H9 (cell line): ENCODE measurements at regions not wholly inside any gene's neighbourhood (a gene's known extent, or its start where the extent isn't known, plus 50 kb on each side); places are given as distances from the start of the nearest gene placed in this dataset.

Experiments used
- DNase-seq: peaks from one replicate; pipeline ENCODE4 v3.0.0-alpha.2; 2017
- H2AFZ ChIP-seq: one replicate; pipeline ENCODE4 v1.6.1; 2013; ENCODE audit warnings: mild to moderate bottlenecking, low read length, control low read depth, moderate library complexity
- H2AK5ac ChIP-seq: 2 replicates; pipeline ENCODE4 v1.6.1; 2013; ENCODE audit warnings: low read length, control low read depth, mixed read lengths; ENCODE audit not compliant: insufficient read length
- H2BK120ac ChIP-seq: one replicate; pipeline ENCODE4 v1.6.1; 2013; ENCODE audit warnings: low read depth, mild to moderate bottlenecking, low read length, control low read depth, inconsistent platforms; ENCODE audit not compliant: poor library complexity, severe bottlenecking
- H2BK12ac ChIP-seq: 2 replicates; pipeline ENCODE4 v1.6.1; 2013; ENCODE audit warnings: low read length, control low read depth, mixed read lengths, low read depth; ENCODE audit not compliant: insufficient read length
- H2BK15ac ChIP-seq: 2 replicates; pipeline ENCODE4 v1.6.1; 2013; ENCODE audit warnings: low read depth, low read length, control low read depth
- H2BK20ac ChIP-seq: one replicate; pipeline ENCODE4 v1.6.1; 2013; ENCODE audit warnings: low read depth, mild to moderate bottlenecking, low read length, control low read depth, inconsistent platforms; ENCODE audit not compliant: poor library complexity, severe bottlenecking
- H2BK5ac ChIP-seq: 2 replicates; pipeline ENCODE4 v1.6.1; 2013; ENCODE audit warnings: low read length, control low read depth, mixed read lengths; ENCODE audit not compliant: insufficient read length
- H3K14ac ChIP-seq: 2 replicates; pipeline ENCODE4 v1.6.1; 2013; ENCODE audit warnings: low read length, control low read depth; ENCODE audit not compliant: insufficient read depth
- H3K18ac ChIP-seq: 2 replicates; pipeline ENCODE4 v1.6.1; 2013; ENCODE audit warnings: low read depth, mild to moderate bottlenecking, mixed read lengths, low read length, control low read depth; ENCODE audit not compliant: insufficient read length
- H3K23ac ChIP-seq: 2 replicates; pipeline ENCODE4 v1.6.1; 2013; ENCODE audit warnings: low read length, control low read depth, mixed read lengths, low read depth; ENCODE audit not compliant: insufficient read length
- H3K23me2 ChIP-seq: 2 replicates; pipeline ENCODE4 v1.6.1; 2013; ENCODE audit warnings: low read depth, mild to moderate bottlenecking, mixed read lengths, low read length, control low read depth; ENCODE audit not compliant: insufficient read length, poor library complexity, severe bottlenecking
- H3K27ac ChIP-seq: 2 replicates; pipeline ENCODE4 v1.5.1; 2013; ENCODE audit warnings: low read length, control low read depth, mixed read lengths, low read depth; ENCODE audit not compliant: insufficient read length
- H3K27me3 ChIP-seq: 2 replicates; pipeline ENCODE4 v1.6.1; 2013; ENCODE audit warnings: low read length, control low read depth, inconsistent platforms; ENCODE audit not compliant: insufficient read depth
- H3K4ac ChIP-seq: 2 replicates; pipeline ENCODE4 v1.6.1; 2013; ENCODE audit warnings: low read depth, mild to moderate bottlenecking, control low read depth, inconsistent platforms, low read length, moderate library complexity
- H3K4me1 ChIP-seq: 2 replicates; pipeline ENCODE4 v1.6.1; 2013; ENCODE audit warnings: low read length, control low read depth, inconsistent platforms; ENCODE audit not compliant: insufficient read depth
- H3K4me2 ChIP-seq: 2 replicates; pipeline ENCODE4 v1.6.1; 2013; ENCODE audit warnings: low read length, control low read depth, mixed read lengths; ENCODE audit not compliant: insufficient read length, insufficient read depth
- H3K56ac ChIP-seq: 2 replicates; pipeline ENCODE4 v1.6.1; 2013; ENCODE audit warnings: low read depth, mild to moderate bottlenecking, mixed read lengths, low read length, control low read depth; ENCODE audit not compliant: insufficient read length
- H3K79me1 ChIP-seq: 2 replicates; pipeline ENCODE4 v1.6.1; 2013; ENCODE audit warnings: low read depth, mild to moderate bottlenecking, moderate library complexity, low read length, control low read depth, inconsistent platforms; ENCODE audit not compliant: insufficient read depth, poor library complexity, severe bottlenecking
- H3K79me2 ChIP-seq: 2 replicates; pipeline ENCODE4 v1.6.1; 2013; ENCODE audit warnings: low read length, control low read depth, inconsistent platforms; ENCODE audit not compliant: insufficient read depth
- H3K9ac ChIP-seq: 2 replicates; pipeline ENCODE4 v1.6.1; 2013; ENCODE audit warnings: low read length, control low read depth, mixed read lengths; ENCODE audit not compliant: insufficient read length; ENCODE audit errors: extremely low read depth
- H3K9me3 ChIP-seq: one replicate; pipeline ENCODE4 v1.6.1; 2013; ENCODE audit warnings: low read depth, low read length, inconsistent platforms; ENCODE audit not compliant: control insufficient read depth
- H3T11ph ChIP-seq: one replicate; pipeline ENCODE4 v1.6.1; 2013; ENCODE audit warnings: mild to moderate bottlenecking, low read length, control low read depth, inconsistent platforms
- H4K20me1 ChIP-seq: one replicate; pipeline ENCODE4 v1.6.1; 2013; ENCODE audit not compliant: control insufficient read depth, insufficient read length, insufficient read depth
- H4K5ac ChIP-seq: 2 replicates; pipeline ENCODE4 v1.6.1; 2013; ENCODE audit warnings: low read depth, mild to moderate bottlenecking, mixed read lengths, low read length, control low read depth; ENCODE audit not compliant: insufficient read length
- H4K8ac ChIP-seq: replicated peaks from 2 replicates; pipeline ENCODE4 v1.6.1; 2013; ENCODE audit warnings: low read length, control low read depth, mixed read lengths, low read depth; ENCODE audit not compliant: insufficient read length
- H4K91ac ChIP-seq: 2 replicates; pipeline ENCODE4 v1.6.1; 2013; ENCODE audit warnings: low read depth, mild to moderate bottlenecking, moderate library complexity, mixed read lengths, low read length, control low read depth; ENCODE audit not compliant: insufficient read length
- H3K27ac Mint-ChIP-seq, 3 experiments: 2 replicates in 2 of 3; 3 replicates in 1 of 3; pipeline ENCODE4 v1.8.0; 2020 to 2021; ENCODE audit warnings: mixed read lengths in 3 of 3, mild to moderate bottlenecking in 1 of 3, moderate library complexity in 1 of 3
- H3K27me3 Mint-ChIP-seq: 2 replicates; pipeline ENCODE4 v1.8.0; 2021; ENCODE audit warnings: low read depth, mild to moderate bottlenecking, moderate library complexity, mixed read lengths
- H3K36me3 Mint-ChIP-seq, 3 experiments: 2 replicates in 2 of 3; 3 replicates in 1 of 3; pipeline ENCODE4 v1.8.0; 2020 to 2021; ENCODE audit warnings: low read depth in 3 of 3, mixed read lengths in 3 of 3; ENCODE audit not compliant: insufficient read depth in 1 of 3
- H3K4me1 Mint-ChIP-seq, 2 experiments: 2 replicates each; pipeline ENCODE4 v1.8.0; 2020; ENCODE audit warnings: mixed read lengths in 2 of 2
- H3K4me3 Mint-ChIP-seq, 2 experiments: 2 replicates in 1 of 2; 3 replicates in 1 of 2; pipeline ENCODE4 v1.8.0; 2020 to 2021; ENCODE audit warnings: mild to moderate bottlenecking in 2 of 2, mixed read lengths in 2 of 2, moderate library complexity in 1 of 2
- H3K9me3 Mint-ChIP-seq, 2 experiments: 2 replicates in 1 of 2; 3 replicates in 1 of 2; pipeline ENCODE4 v1.8.0; 2020; ENCODE audit warnings: mild to moderate bottlenecking in 2 of 2, mixed read lengths in 2 of 2, moderate library complexity in 1 of 2
- WGBS: extraction: QIAGEN DNeasy Blood & Tissue Kit; methylation state at CpG from one replicate; pipeline ENCODE4 v1.1.7; 2013; ENCODE audit warnings: missing lambda C conversion rate, low lambda C conversion rate, mixed read lengths; ENCODE audit not compliant: insufficient read length; ENCODE audit errors: extremely low coverage; 5-methylcytosine and 5-hydroxymethylcytosine counted together
- TF ChIP-seq, protein P1 (sequence below): fragments of 200-600 bp; sonication (generic); conservative IDR thresholded peaks from 3 replicates; pipeline ENCODE4 v1.8.0; 2021; ENCODE audit warnings: antibody characterized with exemption, mild to moderate bottlenecking

- Histone ChIP-seq H3K14ac (no peak overlapping the region), H2AFZ (no peak overlapping the region), H3K9ac (no peak overlapping the region), H3K27ac (no peak overlapping the region), H2BK20ac (no peak overlapping the region), H2BK120ac (no peak overlapping the region), H4K5ac (no peak overlapping the region), H3K18ac (no peak overlapping the region), H2BK12ac (no peak overlapping the region), H2AK5ac (no peak overlapping the region), H3T11ph (no peak overlapping the region), H3K4me2 (no peak overlapping the region), H4K20me1 (no peaks in the 10 kb centered on the region), H3K79me1 (no peaks in the 10 kb centered on the region), H3K27me3 (no peaks in the 10 kb centered on the region), H3K23me2 (no peaks in the 10 kb centered on the region), H3K4me1 (peaks cover 5% of the 10 kb centered on the region), H3K9me3 (no peaks in the 10 kb centered on the region), H3K79me2 (no peaks in the 10 kb centered on the region), H3K4ac (no peak overlapping the region), H3K23ac (no peak overlapping the region), H2BK15ac (no peak overlapping the region), H4K91ac (no peak overlapping the region), H4K8ac (no peak overlapping the region), H3K56ac (no peak overlapping the region), H2BK5ac (no peak overlapping the region)
- Mint-ChIP-seq H3K27me3 (no peaks in the 10 kb centered on the region; the same call in 1 of the 2 replicates), H3K4me1 (peaks cover 6 to 11% of the 10 kb centered on the region in 2 experiments), H3K9me3 (no peaks in the 10 kb centered on the region), H3K4me3 (no peak overlapping the region), H3K36me3 (no peaks in the 10 kb centered on the region), H3K27ac (no peak overlapping the region; a peak in 1 of 7 replicates)
- TF ChIP-seq, protein P1, sequence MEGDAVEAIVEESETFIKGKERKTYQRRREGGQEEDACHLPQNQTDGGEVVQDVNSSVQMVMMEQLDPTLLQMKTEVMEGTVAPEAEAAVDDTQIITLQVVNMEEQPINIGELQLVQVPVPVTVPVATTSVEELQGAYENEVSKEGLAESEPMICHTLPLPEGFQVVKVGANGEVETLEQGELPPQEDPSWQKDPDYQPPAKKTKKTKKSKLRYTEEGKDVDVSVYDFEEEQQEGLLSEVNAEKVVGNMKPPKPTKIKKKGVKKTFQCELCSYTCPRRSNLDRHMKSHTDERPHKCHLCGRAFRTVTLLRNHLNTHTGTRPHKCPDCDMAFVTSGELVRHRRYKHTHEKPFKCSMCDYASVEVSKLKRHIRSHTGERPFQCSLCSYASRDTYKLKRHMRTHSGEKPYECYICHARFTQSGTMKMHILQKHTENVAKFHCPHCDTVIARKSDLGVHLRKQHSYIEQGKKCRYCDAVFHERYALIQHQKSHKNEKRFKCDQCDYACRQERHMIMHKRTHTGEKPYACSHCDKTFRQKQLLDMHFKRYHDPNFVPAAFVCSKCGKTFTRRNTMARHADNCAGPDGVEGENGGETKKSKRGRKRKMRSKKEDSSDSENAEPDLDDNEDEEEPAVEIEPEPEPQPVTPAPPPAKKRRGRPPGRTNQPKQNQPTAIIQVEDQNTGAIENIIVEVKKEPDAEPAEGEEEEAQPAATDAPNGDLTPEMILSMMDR: no peak
- WGBS: no CpG with 5 or more reads among the region's 2 CpGs
- DNase-seq: no peak
Observed at GRCh38 chr6:146919017-146919416, 285.2 kb upstream of the STXBP5 start.
